GM18520 (cell line): ENCODE measurements at regions not wholly inside any gene's neighbourhood (a gene's known extent, or its start where the extent isn't known, plus 50 kb on each side); places are given as distances from the start of the nearest gene placed in this dataset.
"Not testable (repeated sequence)": the region's sequence is repeated elsewhere in the genome, so short reads cannot be mapped to it uniquely, and the experiment has no call there.

Source experiments
- ATAC-seq: cut with Tn5 transposase; IDR thresholded peaks from one replicate; pipeline ENCODE4 v1.9.1; 2021; ENCODE audit not compliant: unreplicated experiment

DNA sequence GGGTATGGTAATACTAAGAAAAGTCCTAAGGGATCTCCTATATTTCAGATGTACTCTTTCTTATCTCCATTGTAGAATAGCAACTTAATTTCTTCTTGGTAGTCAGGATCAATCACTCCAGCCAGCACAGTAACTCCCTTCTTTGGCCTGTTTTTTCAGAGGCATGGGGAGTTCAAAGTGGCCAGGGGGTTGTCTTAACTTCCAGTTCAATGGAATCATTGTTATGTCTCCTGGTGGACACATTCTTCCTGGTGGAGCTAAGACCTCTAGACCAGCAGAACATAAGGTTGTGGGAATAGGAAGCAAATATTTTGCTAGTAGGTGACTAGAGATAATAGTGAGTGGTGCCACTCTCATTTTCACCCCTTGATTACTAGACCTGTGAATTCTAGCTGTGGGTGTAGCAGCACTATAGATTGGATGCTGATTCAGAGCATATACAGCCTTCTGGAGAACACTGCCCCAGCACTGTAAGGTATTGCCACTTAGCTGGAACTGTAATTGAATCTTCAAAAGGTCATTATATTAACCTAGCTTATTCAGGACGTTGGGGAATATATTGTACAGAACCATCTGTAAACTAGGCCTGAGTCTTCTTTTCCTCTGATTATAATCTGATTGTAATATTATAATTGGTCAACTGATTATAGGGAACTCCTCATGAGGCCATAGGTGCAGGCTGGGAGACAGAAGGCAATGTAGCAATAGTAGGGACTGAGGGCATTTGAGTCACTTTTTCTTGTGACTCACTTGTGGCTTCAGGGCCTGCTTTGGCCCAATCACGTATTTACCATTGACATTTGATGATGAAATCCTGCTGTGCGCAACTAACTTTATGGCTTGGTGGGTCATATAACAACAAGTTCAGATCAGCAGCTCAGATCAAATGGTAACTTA lies 60.2 kb upstream of the ATP2B1 start:
- ATAC-seq: no peak

DNA sequence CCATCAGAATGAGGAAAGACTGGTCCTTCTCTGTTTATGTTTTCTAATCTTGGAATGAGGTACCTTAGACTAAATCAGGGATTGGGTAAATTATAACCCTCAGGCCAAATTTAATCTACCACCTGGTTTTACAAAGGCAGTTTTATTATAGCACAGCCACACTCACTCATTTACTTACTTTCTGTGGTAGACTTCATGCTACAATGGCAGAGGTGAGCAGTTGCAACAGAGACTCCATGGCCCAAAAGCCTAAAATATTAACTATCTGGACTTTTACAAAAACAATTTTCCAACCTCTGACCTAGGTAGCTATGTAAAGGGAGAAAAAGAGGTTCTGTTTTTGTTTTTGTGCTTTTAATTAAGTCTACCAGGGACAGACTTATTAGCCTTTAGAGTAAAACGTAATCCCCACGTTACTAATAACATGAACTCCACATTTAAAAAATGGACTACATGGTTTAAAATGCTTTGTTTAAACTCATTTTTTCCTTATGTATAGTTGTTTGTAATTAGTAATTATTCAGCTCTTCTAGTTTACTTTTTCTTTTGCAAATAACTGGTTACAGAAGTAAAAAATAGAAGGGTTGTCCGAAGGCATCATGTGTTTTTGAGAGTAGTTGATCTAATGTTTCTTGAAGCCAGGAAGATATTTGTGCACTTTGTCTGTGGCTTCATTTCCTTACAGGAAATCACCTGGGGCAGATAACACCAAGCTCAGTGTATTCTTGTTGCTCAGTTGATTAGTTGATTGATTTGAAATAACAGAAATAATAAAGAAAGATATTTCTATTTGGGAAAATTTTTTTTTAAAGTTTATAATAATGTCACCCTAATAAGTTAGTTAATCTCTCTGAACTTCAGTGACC lies 57.6 kb upstream of the ATP2B1 start:
- peak; percentile 70 for ATAC-seq

DNA sequence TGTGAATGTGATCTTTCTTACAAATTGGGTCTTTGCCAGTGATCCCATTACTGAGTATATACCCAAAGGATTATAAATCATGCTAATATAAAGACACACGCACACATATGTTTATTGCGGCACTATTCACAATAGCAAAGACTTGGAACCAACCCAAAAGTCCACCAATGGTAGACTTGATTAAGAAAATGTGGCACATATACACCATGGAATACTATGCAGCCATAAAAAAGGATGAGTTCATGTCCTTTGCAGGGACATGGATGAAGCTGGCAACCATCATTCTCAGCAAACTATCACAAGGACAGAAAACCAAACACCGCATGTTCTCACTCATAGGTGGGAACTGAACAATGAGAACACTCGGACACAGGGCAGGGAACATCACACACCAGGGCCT lies 55.5 kb upstream of the ATP2B1 start:
- ATAC-seq: not testable (repeated sequence)

DNA sequence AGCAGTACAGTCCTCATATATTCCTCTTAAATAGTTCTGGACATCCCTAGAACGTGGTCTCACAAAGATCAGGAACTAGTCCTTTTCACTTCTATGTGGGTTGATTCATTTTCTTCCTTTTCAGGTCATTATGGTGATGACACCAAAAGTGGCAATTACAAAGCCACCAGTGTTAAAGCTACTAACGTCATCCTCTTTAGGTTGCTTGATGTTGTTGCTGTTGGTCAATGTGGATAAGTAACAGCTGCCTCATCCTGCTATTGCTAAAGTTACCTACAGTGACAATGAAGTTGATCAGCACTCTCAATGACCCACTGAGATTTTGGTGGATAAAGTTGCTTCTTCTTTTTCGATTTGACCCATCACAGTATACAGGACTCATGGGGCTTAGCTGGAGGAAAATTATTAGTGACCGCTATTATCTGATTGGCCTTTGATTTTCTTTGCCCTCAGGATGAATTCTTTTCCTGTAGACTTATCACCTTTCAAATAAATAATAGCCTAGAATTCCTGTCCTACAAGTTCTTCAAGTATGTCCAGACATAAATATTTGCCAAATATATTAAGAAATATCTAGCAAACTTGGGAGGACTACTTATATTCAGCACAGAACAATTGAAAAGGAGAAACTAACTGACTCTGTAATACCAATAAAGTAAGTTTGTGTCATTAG lies 54.0 kb upstream of the ATP2B1 start:
- ATAC-seq: no peak

DNA sequence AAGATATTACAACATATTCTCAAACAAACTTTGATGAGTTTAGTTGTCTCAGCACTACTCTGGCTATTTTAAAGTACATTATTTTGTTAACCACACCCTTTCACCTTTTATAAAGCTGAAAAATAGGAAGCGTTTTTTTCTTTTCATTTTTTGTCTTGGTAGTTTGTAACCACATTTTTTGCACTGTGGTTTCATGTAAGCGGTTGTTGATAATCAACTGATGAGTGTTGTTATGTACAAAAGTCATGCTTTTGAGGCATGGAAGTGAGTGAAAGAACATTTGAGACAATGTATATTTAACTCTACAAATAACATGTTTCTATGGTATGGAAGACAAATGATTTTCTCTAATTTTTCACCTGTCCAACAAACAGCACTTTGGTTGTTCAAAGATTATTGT lies 52.1 kb upstream of the ATP2B1 start:
- ATAC-seq: no peak
